IPS-20b (cell line): ENCODE measurements at regions not wholly inside any gene's neighbourhood (a gene's known extent, or its start where the extent isn't known, plus 50 kb on each side); places are given as distances from the start of the nearest gene placed in this dataset.

Source experiments
- H3K27ac ChIP-seq: one replicate; pipeline ENCODE4 v1.5.1; 2013; ENCODE audit warnings: low read length
- H3K27me3 ChIP-seq: 2 replicates; pipeline ENCODE4 v1.6.1; 2013; ENCODE audit warnings: mild to moderate bottlenecking, low read length, inconsistent platforms; ENCODE audit not compliant: insufficient read depth
- H3K36me3 ChIP-seq: 2 replicates; pipeline ENCODE4 v1.6.1; 2013; ENCODE audit warnings: low read depth, mild to moderate bottlenecking, inconsistent platforms, low read length, moderate library complexity; ENCODE audit not compliant: insufficient read depth
- H3K4me1 ChIP-seq: 2 replicates; pipeline ENCODE4 v1.6.1; 2013; ENCODE audit warnings: mild to moderate bottlenecking, control low read depth, inconsistent platforms, low read length, moderate library complexity; ENCODE audit not compliant: insufficient read depth
- H3K4me3 ChIP-seq: 2 replicates; pipeline ENCODE4 v1.5.1; 2013; ENCODE audit warnings: mild to moderate bottlenecking, low read length, inconsistent platforms
- H3K9ac ChIP-seq: 2 replicates; pipeline ENCODE4 v1.6.1; 2013; ENCODE audit warnings: low read depth, mild to moderate bottlenecking, inconsistent platforms, low read length, moderate library complexity
- H3K9me3 ChIP-seq: 2 replicates; pipeline ENCODE4 v1.6.1; 2013; ENCODE audit warnings: mild to moderate bottlenecking, low read depth, low read length, inconsistent platforms; ENCODE audit not compliant: insufficient read depth

DNA sequence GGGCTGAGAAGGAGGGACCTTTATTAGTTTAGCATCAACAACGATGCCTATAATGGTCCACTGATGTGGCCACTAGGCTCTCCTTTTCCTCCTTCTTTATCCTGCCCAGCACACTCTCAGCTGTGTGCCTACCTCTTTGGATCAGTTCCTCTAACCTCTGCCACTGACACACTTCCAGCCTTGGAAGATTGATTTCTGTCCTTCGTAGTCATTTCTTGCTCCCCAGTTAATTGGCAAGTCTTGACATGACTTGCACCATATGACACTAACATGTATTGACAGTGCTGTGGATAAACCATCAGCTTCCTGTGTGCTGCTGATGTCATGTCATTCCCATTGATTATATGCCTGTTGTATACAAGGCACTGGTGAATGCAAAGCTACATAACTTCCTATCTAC, 90.2 kb upstream of the PLEKHG7 start:
- Histone ChIP-seq H3K27ac (no peak overlapping the region), H3K4me3 (no peak overlapping the region), H3K27me3 (no peaks in the 10 kb centered on the region), H3K4me1 (peaks cover 12% of the 10 kb centered on the region; the same call in 1 of the 2 replicates), H3K36me3 (no peaks in the 10 kb centered on the region), H3K9ac (no peak overlapping the region), H3K9me3 (no peaks in the 10 kb centered on the region)

DNA sequence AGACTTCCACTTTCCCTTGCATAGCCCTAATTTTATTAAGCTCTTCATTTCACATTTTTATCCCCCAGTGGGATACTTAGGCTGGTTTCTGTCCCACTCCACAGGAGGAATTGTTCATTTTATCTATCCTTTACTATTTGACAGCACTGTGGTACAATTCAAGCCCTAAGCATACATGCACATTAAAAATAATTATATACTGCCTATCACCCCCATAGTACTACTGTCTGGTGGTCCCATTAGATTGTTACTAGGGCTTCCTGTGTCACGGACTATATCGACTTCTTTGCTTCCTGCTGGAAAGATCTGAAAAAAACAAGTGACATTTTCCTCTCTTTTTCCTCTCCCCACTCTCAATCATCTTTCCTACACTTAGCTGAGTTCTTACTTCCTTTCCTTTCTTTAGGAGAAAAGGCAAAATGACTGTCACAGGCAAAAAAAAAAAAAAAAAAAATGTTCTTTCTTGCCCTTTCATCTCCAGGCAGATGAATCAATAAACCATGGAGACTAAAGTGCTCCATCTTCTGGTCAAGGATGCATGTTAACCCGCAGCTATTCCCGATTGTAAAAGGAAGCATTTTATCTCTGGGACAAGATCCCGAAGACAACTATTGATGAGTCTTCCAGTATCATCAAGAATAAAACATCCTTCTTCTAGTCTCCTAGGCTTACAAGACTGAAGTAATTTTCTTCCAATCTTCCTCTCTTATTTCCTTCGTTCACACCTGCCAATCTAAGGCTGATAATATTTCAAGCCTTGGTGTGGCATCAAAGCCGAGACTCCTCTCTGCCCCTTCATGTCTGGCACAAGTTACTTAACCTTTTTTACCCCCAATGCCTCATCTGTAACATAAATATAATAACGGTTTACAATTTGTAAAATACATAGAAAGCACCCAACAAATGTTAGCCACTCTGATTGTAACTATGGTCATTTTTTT, 94.4 kb upstream of the PLEKHG7 start:
- peaks cover 4% of the 10 kb centered on the region; the same call in 1 of the 2 replicates for H3K9me3 ChIP-seq
- H3K36me3 ChIP-seq, result no peaks in the 10 kb centered on the region
- no peak overlapping the region for H3K27ac ChIP-seq
- H3K9ac ChIP-seq, result no peak overlapping the region
- H3K4me1 ChIP-seq, result peaks cover 12% of the 10 kb centered on the region; the same call in 1 of the 2 replicates
- H3K4me3 ChIP-seq, result no peak overlapping the region
- no peaks in the 10 kb centered on the region for H3K27me3 ChIP-seq

DNA sequence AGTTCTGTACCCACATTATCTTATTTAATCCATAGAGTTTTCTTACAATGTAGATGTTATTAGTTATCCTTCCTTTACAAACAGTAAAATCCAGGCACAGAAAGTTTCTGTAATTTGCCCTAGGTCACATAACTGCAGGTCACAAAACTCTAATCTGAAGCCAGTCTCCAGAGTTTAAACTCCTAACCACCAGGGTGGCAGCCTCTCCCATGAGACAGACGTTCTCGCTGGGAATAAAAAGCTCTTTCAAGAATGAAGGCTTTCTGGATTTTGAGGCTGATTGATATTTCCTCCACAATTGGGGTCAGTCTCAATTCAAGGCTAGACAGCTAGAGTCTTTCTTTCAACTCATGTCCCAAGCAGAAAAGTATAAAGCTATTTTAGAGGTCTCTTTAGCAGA, 95.8 kb upstream of the PLEKHG7 start:
- Histone ChIP-seq H3K4me1 (peaks cover 12% of the 10 kb centered on the region; the same call in 1 of the 2 replicates), H3K27ac (no peak overlapping the region)

DNA sequence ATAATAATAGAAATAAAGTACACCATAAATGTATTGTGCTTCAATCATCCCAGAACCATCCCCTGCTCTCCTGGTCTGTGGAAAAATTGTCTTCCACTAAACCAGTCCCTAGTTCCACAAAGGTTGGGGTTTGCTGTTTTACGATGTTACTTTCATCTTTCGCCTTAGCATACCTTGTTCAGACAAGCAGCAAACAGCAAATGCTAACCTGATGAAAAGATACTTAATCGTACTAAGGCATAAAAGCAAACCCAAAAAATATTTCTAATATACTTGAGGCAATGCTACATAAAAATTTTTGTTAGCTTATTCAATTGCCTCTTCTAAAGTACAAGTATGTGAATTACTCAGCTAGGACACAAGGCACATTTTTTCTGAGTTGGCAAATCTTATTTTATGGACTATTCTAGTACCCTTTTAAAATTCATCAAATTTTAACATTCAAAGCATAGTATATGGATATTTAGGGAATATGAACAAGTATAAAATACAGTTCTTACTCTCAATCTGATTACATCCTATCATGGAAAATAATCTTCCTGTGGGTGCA, 97.1 kb upstream of the PLEKHG7 start:
- Histone ChIP-seq H3K9me3 (peaks cover 9% of the 10 kb centered on the region; the same call in 1 of the 2 replicates), H3K27ac (no peak overlapping the region), H3K27me3 (no peaks in the 10 kb centered on the region), H3K4me3 (no peak overlapping the region), H3K36me3 (no peaks in the 10 kb centered on the region), H3K4me1 (peaks cover 11% of the 10 kb centered on the region; the same call in 1 of the 2 replicates), H3K9ac (no peak overlapping the region)

More for the DNA sequence above, 95.8 kb upstream of the PLEKHG7 start:
- Histone ChIP-seq H3K9me3 (peaks cover 5% of the 10 kb centered on the region; the same call in 1 of the 2 replicates), H3K36me3 (no peaks in the 10 kb centered on the region), H3K27me3 (no peaks in the 10 kb centered on the region), H3K4me3 (no peak overlapping the region), H3K9ac (no peak overlapping the region)

DNA sequence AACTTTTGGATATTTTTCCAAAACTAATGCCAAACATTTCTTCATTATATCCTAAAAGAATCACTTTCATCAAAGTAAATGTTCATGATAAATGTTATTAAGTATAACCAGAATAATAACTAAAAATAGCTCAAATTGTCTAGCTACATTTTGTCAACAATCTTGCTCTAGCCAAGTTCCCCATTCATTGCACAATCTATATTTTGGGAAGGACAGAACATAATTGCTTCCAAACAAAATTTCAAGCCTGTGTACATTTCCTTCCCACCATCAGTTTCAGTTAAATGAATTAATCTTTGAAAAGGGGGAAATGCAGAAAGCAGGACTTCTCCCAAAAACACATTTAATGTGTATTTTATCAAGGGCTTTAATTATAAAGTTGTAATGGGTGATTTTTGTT, 98.0 kb upstream of the PLEKHG7 start:
- H3K9ac ChIP-seq, result no peak overlapping the region
- H3K36me3 ChIP-seq, result no peaks in the 10 kb centered on the region
- peaks cover 2% of the 10 kb centered on the region; the same call in 1 of the 2 replicates for H3K4me1 ChIP-seq
- no peak overlapping the region for H3K27ac ChIP-seq
- peaks cover 18% of the 10 kb centered on the region for H3K9me3 ChIP-seq
- no peak overlapping the region for H3K4me3 ChIP-seq
- no peaks in the 10 kb centered on the region for H3K27me3 ChIP-seq

DNA sequence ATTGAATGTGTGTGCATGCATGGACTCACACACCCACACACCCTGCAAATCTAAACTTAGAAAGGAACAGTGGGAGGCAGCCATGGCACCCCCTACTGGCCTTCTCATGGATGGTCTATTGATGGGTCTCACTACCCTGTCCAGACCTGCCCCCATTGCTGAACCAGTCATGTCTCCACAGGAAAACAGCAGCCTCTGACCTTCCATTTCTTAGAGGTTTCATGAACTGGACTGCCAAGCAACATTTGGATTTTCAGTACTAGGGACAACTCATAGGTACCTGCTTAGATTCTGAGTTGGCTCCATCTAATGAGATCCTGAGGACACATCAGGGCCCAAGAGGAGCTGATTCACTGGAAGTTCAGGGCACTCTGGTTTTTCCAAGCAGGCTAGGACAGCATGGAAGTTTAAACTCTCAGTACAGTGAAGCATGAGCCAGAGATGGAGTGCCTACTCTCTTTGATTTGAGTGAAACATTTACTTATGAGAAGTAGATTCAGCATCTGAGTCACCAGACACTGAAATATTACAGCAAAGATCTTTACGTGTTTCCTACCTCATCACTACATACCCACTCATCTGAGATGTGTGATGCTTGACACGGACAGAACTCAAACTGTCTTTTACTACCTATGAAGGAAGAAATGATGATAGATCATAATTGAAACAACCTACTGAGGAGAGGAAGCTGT, 98.9 kb upstream of the PLEKHG7 start:
- no peak overlapping the region for H3K27ac ChIP-seq
- H3K9me3 ChIP-seq, result peaks cover 25% of the 10 kb centered on the region
- H3K9ac ChIP-seq, result no peak overlapping the region

DNA sequence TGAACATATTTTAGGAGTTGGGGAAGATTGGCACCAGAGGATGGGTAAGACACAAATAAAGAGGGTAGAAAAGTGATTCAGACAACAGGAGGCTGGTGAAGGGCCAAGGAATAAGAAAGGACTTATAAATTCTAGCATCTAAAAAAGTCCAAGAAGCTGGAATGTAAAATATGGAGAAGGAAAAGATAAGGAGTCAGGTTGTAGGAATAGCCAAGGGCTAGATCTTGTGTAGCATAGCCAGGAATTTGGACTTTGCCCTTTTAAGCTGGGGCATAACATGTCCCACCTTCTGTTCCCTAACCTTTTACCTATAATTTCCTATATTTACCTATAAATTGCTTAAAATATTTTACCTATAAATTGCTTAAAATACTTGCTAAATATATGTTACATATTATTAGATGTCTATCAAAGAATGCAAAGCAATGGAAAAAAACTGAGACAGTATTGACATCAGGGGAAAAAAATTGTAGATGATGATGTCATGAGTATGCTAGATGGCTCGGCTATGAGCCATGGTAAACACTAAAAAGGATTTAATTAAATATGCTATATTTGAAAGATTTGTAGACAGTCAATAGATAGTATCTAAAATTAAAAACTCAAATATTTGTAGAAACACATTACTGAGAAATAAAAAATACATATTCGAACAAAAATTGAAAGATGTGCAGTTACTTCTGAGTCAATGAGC, 99.7 kb upstream of the PLEKHG7 start:
- no peak overlapping the region for H3K9ac ChIP-seq
- H3K36me3 ChIP-seq, result no peaks in the 10 kb centered on the region
- no peaks in the 10 kb centered on the region for H3K27me3 ChIP-seq
- H3K4me3 ChIP-seq, result no peak overlapping the region
- H3K4me1 ChIP-seq, result no peaks in the 10 kb centered on the region
- H3K27ac ChIP-seq, result no peak overlapping the region
- peaks cover 27% of the 10 kb centered on the region for H3K9me3 ChIP-seq

More for the DNA sequence above, 98.9 kb upstream of the PLEKHG7 start:
- H3K4me1 ChIP-seq, result no peaks in the 10 kb centered on the region
- H3K4me3 ChIP-seq, result no peak overlapping the region
- H3K27me3 ChIP-seq, result no peaks in the 10 kb centered on the region
- no peaks in the 10 kb centered on the region for H3K36me3 ChIP-seq

DNA sequence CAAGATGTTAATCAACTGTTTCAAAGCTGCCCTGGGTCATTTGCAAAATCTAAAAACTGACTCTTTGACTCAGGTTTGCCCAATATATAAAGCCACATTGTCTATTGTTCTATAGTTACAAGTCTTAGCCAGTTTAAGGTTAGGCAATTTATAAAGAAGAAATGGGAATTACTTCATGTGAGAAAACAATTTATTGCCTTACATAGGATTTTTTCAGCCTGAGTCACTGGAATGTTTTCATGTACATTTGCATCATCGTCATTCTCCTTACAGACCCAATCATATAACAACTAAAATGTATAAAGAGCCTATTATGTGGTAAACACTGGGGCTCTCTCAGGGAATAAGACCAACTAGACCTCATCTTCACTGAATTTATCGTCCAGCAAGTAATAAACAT, 100.3 kb upstream of the PLEKHG7 start:
- no peaks in the 10 kb centered on the region for H3K27me3 ChIP-seq

DNA sequence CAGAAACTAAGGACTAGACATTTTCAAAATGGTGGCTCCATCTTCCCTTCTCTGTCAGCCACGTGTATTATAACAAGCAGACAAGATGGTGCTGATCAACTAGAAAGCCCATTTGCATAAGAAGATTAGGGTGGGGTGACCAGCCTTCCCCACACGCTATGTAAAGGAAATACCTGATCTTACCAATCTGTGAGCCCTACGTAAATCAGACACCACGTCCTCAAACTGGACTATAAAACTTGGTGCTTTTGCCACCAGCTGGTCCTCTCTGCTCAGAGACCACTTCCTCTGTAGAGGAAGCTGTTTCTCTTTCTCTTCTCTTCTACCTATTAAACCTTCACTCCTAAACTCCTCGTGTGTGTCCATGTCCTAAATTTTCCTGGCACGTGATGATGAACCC, 101.1 kb upstream of the PLEKHG7 start:
- Histone ChIP-seq H3K9me3 (peaks cover 27% of the 10 kb centered on the region), H3K27me3 (no peaks in the 10 kb centered on the region), H3K4me3 (no peak overlapping the region), H3K9ac (no peak overlapping the region), H3K27ac (no peak overlapping the region), H3K36me3 (no peaks in the 10 kb centered on the region), H3K4me1 (no peaks in the 10 kb centered on the region)

More for the DNA sequence above, 100.3 kb upstream of the PLEKHG7 start:
- H3K9ac ChIP-seq, result no peak overlapping the region
- H3K4me3 ChIP-seq, result no peak overlapping the region
- H3K4me1 ChIP-seq, result no peaks in the 10 kb centered on the region
- H3K9me3 ChIP-seq, result peaks cover 27% of the 10 kb centered on the region
- H3K27ac ChIP-seq, result no peak overlapping the region
- no peaks in the 10 kb centered on the region for H3K36me3 ChIP-seq

DNA sequence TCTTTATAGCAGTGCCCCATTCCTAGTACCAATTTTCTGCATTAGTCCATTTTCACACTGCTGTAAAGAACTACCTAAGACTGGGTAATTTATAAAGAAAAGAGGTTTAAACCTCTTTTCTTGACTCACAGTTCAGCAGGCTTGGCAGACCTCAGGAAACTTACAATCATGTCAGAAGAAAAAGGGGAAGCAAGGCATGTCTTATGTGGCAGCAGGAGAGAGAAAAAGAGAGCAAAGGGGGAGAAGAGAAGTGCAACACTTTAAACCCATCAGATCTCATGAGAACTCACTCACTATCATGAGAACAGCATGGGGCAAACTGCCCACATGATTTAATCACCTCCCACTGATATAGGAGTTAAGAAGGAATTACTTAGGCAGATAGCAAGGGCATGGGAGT, 101.6 kb upstream of the PLEKHG7 start:
- H3K4me1 ChIP-seq, result no peaks in the 10 kb centered on the region

DNA sequence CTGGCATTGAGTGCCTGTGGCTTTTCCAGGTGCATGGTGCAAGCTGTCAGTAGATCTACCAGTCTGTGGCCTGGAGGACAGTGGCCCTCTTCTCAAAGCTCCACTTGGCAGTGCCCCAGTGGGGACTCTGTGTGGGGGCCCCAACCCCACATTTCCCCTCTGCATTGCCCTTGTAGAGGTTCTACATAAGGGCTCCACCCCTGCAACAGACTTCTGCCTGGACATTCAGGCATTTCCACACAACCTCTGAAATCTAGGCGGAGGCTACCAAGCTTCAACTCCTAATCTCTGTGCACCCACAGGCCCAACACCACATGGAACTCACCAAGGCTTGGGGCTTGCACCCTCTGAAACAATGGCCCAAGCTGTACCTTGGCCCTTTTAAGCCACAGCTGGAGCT, 102.7 kb upstream of the PLEKHG7 start:
- Histone ChIP-seq H3K4me1 (no peaks in the 10 kb centered on the region), H3K9ac (no peak overlapping the region), H3K27ac (no peak overlapping the region), H3K9me3 (peaks cover 24% of the 10 kb centered on the region), H3K4me3 (no peak overlapping the region), H3K27me3 (no peaks in the 10 kb centered on the region), H3K36me3 (no peaks in the 10 kb centered on the region)

More for the DNA sequence above, 101.6 kb upstream of the PLEKHG7 start:
- no peak overlapping the region for H3K9ac ChIP-seq
- no peak overlapping the region for H3K4me3 ChIP-seq
- H3K27ac ChIP-seq, result no peak overlapping the region
- no peaks in the 10 kb centered on the region for H3K36me3 ChIP-seq
- H3K9me3 ChIP-seq, result peaks cover 27% of the 10 kb centered on the region
- no peaks in the 10 kb centered on the region for H3K27me3 ChIP-seq
